ENCODE measurements at regions not wholly inside any gene's neighbourhood (a gene's known extent, or its start where the extent isn't known, plus 50 kb on each side); places are given as distances from the start of the nearest gene placed in this dataset.

- no peak for TF ChIP-seq CTCF (conservative IDR thresholded peaks at IDR 0.05)
- no peak for TF ChIP-seq ZFX (IDR thresholded peaks at IDR 0.05)
- H3K27ac ChIP-seq, result no peak overlapping the region
Measured at GRCh38 chr15:60057554-60057953, 53.4 kb downstream of the FOXB1 start.

GRCh38 chr15:60059186-60059585 is 55.1 kb downstream of the FOXB1 start:
- H3K27ac ChIP-seq, result no peak overlapping the region
- TF ChIP-seq CTCF (conservative IDR thresholded peaks at IDR 0.05) (no peak), ZFX (IDR thresholded peaks at IDR 0.05) (no peak)

DNA sequence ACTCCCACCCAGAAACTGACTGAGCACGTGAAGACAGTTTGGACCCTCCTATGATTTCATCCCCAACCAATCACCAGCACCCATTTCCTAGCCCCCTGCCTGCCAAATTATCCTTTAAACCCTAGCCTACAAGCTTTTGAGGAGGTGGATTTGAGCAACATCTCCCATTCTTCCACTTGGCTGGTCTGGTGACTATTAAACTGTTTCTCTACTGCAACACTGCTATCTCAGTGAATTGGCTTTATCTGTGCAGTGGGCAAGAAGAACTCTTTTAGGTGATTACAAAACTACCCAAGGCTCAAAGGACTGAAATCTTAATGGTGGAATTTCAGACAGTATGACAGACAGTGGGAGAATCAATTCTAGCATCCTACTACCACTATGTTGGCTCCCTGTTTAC is 57.6 kb downstream of the FOXB1 start:
- TF ChIP-seq ZFX (IDR thresholded peaks at IDR 0.05) (no peak), CTCF (conservative IDR thresholded peaks at IDR 0.05) (no peak)

GRCh38 chr15:60062826-60063225 is 58.7 kb downstream of the FOXB1 start:
- TF ChIP-seq CTCF (conservative IDR thresholded peaks at IDR 0.05), result no peak
- TF ChIP-seq ZFX (IDR thresholded peaks at IDR 0.05), result no peak
- no peak overlapping the region for H3K27ac ChIP-seq

More for the DNA sequence above, 57.6 kb downstream of the FOXB1 start:
- H3K27ac ChIP-seq, result no peak overlapping the region

DNA sequence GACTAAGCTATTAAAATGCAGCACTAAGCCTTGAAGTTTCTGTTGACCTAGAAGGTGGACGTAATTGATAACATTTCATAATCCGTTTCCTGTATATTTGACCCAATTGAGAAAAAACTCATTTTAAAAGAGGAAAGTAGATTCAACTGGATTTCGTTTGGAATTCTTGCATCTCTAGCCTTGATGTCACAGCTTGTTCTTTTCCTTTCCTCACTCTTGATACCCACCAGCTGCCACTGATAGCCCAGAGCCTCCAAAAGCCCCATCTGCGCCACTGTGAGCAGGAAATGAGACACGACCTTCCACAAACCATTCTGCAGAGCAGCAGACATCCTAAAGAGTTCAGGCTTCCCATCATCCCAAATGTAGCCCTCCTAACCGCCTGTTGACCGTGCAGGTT is 61.8 kb downstream of the FOXB1 start:
- no peak overlapping the region for H3K27ac ChIP-seq
- no peak for TF ChIP-seq CTCF (conservative IDR thresholded peaks at IDR 0.05)
- TF ChIP-seq ZFX (IDR thresholded peaks at IDR 0.05), result no peak

- TF ChIP-seq CTCF (conservative IDR thresholded peaks at IDR 0.05) (no peak), ZFX (IDR thresholded peaks at IDR 0.05) (no peak)
- no peak overlapping the region for H3K27ac ChIP-seq
Measured at GRCh38 chr15:60070838-60071493, 66.9 kb downstream of the FOXB1 start.

DNA sequence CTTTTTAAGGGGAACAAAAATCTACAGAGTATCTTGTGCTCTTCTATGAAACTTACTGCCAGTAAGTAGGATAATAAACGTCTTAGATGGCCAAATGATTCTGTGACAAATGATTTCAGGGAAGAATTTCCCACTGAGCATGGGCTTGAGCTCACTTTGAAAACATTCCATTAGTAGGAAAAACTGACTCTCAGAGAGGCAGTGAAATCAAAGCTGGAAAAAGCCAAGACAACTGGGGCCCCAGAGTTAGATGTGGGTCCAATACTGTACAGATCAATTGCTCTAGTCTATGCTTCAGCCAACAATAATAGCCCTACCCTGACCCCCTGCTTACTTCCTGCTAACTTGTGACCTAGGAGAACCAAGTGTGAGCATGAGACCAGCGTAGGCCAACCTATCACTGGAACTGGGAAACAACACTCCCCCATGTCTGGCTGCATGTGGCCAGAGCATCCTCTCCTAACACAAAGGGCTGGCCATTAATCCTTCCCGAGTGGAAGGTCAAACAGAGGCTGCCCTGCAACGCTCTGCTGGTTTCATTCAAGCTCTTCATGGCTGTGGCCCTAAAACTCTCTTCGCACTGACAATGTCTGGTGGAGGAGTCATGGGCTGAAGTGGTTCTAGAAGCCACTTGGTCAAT is 68.8 kb downstream of the FOXB1 start:
- no peak overlapping the region for H3K27ac ChIP-seq
- TF ChIP-seq ZFX (IDR thresholded peaks at IDR 0.05) (no peak), CTCF (conservative IDR thresholded peaks at IDR 0.05) (no peak)

Data from C4-2B (cell line).